Esophagus muscularis mucosa (tissue), 3 donors: ENCODE measurements at regions not wholly inside any gene's neighbourhood (a gene's known extent, or its start where the extent isn't known, plus 50 kb on each side); places are given as distances from the start of the nearest gene placed in this dataset.

Experiments used
- POLR2A ChIP-seq: fragments of 450-650 bp; IDR thresholded peaks from one replicate; pipeline ENCODE4 v1.6.1; 2017; ENCODE audit warnings: antibody characterized with exemption, moderate library complexity, mild to moderate bottlenecking, low read depth
- TF ChIP-seq, protein P1 (sequence below), 3 experiments: fragments of 200-600 bp in 2 of 3; fragments of 450-650 bp in 1 of 3; sonication (generic) in 2 of 3; IDR thresholded peaks; one replicate each; pipeline ENCODE4 v1.5.1; 2017 to 2019; ENCODE audit warnings: antibody characterized with exemption in 3 of 3, mild to moderate bottlenecking in 2 of 3, moderate library complexity in 1 of 3

DNA sequence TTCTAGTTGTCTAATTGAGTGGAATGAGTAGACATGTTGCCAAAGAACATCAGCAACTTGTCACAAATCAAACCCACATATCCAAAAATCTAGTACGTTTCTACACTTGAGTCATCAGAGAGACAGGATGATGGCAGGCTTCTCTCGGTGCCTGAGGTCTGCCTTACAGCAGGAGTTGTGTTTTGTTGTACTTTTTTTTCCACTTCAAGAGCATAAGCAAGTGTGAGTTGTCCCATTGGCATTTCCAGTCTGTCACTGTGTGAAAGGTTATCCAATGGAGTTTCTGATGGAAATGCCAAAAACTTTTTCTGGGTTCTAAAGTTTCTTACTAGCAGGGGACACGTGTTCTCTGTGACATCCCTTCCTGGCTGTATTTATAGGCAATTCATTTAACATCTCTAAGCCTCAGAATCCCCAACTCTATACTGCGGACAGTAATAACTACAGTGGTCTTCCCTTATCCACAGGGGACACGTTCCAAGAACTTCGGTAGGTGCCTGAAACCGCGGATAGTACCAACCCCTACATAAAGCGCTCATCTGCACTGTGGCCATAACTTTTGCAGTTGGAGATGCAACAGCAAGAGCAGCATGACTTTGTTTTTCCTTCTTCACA lies 246.5 kb downstream of the SYK start:
- no peak for TF ChIP-seq POLR2A
- TF ChIP-seq, protein P1, sequence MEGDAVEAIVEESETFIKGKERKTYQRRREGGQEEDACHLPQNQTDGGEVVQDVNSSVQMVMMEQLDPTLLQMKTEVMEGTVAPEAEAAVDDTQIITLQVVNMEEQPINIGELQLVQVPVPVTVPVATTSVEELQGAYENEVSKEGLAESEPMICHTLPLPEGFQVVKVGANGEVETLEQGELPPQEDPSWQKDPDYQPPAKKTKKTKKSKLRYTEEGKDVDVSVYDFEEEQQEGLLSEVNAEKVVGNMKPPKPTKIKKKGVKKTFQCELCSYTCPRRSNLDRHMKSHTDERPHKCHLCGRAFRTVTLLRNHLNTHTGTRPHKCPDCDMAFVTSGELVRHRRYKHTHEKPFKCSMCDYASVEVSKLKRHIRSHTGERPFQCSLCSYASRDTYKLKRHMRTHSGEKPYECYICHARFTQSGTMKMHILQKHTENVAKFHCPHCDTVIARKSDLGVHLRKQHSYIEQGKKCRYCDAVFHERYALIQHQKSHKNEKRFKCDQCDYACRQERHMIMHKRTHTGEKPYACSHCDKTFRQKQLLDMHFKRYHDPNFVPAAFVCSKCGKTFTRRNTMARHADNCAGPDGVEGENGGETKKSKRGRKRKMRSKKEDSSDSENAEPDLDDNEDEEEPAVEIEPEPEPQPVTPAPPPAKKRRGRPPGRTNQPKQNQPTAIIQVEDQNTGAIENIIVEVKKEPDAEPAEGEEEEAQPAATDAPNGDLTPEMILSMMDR (IDR thresholded peaks at IDR 0.05) = no peak
